Prostate gland (tissue), 2 donors: ENCODE measurements at regions not wholly inside any gene's neighbourhood (a gene's known extent, or its start where the extent isn't known, plus 50 kb on each side); places are given as distances from the start of the nearest gene placed in this dataset.

Source experiments
- POLR2AphosphoS5 ChIP-seq: sonication (generic); formaldehyde crosslinking; IDR thresholded peaks from one replicate; pipeline ENCODE4 v1.6.1; 2017; ENCODE audit warnings: antibody characterized with exemption
- TF ChIP-seq, protein P1 (sequence below), 4 experiments: fragments of 200-600 bp in 2 of 4; fragments of 450-650 bp in 2 of 4; sonication (generic) in 2 of 4; IDR thresholded peaks; 1 replicate in 3 of 4; 2 replicates in 1 of 4; pipeline ENCODE4 v1.5.1; 2016 to 2019; ENCODE audit warnings: antibody characterized with exemption in 4 of 4, mild to moderate bottlenecking in 2 of 4, moderate library complexity in 2 of 4

DNA sequence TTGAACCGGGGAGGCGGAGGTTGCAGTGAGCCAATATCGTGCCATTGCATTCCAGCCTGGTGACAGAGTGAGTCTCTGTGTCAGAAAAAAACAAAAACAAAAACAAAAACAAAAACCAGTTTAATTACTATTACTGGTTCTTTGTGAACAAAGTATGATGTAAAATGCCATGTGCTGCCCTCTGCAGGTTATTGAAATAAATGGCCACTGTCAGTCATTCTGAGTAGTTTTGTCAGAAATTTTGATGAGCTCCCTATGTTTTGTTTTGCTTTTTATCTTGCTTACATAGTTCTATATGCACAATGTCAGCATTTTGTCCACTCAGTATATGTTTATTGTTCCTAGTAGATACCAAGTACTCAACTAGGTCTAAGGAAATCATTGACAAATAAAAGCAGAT is 423.6 kb upstream of the CHST9 start:
- TF ChIP-seq POLR2AphosphoS5: no peak
- TF ChIP-seq, protein P1, sequence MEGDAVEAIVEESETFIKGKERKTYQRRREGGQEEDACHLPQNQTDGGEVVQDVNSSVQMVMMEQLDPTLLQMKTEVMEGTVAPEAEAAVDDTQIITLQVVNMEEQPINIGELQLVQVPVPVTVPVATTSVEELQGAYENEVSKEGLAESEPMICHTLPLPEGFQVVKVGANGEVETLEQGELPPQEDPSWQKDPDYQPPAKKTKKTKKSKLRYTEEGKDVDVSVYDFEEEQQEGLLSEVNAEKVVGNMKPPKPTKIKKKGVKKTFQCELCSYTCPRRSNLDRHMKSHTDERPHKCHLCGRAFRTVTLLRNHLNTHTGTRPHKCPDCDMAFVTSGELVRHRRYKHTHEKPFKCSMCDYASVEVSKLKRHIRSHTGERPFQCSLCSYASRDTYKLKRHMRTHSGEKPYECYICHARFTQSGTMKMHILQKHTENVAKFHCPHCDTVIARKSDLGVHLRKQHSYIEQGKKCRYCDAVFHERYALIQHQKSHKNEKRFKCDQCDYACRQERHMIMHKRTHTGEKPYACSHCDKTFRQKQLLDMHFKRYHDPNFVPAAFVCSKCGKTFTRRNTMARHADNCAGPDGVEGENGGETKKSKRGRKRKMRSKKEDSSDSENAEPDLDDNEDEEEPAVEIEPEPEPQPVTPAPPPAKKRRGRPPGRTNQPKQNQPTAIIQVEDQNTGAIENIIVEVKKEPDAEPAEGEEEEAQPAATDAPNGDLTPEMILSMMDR (IDR thresholded peaks at IDR 0.05): no peak
